ENCODE measurements at regions not wholly inside any gene's neighbourhood (a gene's known extent, or its start where the extent isn't known, plus 50 kb on each side); places are given as distances from the start of the nearest gene placed in this dataset.

DNA sequence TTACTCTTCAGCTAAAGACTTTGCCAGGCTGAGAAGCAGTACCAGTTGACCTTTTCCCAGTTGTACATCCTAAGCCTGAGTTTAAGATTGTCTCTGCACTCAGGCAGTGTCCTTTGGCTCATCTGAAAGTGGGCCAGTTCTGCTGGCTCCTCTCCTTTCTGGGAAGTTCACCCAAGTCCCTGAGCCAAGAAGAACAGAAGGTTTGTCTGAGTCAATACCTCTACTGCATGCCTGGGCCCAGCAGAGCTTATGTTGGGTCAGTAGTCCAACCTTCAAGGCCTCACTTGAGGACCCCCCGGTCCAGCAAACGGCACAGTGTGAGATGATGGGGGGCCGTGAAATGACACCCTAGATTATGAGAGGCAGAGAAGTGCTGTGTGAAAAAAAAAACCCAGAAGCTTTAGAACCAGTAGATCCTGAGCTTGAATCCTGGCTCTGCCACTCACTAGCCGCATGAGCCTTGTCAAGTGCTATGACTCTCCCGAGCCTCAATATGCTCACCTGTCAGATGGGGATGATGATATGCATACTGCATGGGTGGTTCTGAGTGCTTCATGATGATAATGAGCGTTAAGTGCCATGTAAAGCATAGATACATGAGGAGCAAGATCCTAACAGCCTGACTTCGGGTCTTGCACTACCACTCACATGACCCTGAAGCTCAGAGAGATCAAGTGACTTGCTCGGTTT, 156.0 kb downstream of the MACROH2A1 start:
- in situ Hi-C loops (cut with MboI; ENCODE audit: low sequenced_read_pairs) = no loop called here
- Histone ChIP-seq H3K4me1 (no peaks in the 10 kb centered on the region), H3K36me3 (replicated peaks) (no peaks in the 10 kb centered on the region), H3K27me3 (ENCODE audit: low read depth) (peaks cover 3% of the 10 kb centered on the region), H3K4me3 (no peak overlapping the region), H3K9me3 (no peaks in the 10 kb centered on the region)
- no peak for DNase-seq (ENCODE audit: low spot score in 2 of 2)

DNA sequence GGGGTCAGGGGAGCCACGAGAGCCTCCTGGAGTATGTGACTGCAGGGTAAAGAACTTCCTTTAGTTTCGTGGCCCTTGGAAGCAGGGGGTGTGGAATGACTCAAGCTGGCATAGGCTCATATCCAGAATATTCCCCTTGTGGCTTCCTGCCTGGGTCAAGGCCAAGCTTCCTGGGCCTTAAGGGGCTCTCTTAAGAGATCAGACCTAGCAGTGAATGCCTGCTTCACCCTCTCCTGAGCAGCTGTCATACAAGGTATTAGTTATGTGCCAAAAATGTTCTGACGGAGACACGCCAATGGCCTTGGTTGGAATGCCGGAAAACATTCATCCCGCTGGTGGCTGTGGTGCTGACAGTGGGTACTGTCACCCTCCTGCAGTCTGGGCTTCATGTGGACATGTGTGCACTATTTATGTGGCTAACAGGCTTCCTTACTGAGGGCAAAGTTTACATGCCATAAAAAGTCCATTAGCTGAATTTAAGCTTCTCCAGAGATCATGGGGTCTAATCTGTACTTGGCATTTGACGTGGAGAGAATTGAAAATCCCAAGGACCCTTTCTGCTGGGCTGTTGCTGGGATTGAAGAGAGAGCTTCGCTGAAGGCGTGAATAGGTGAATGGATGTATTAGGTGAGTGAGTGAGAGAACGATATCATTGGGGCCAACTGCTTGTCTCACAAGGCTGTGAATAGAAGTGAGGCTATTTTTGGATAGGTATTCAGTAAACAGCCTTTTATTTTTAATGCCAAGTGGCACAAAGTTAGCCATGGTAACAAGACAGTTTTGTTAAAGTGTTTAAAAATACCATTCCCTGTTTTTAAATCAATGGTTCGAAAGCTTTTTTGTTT, 156.8 kb downstream of the MACROH2A1 start:
- Histone ChIP-seq H3K36me3 (replicated peaks) (no peaks in the 10 kb centered on the region), H3K9me3 (no peaks in the 10 kb centered on the region), H3K4me1 (no peaks in the 10 kb centered on the region), H3K4me3 (no peak overlapping the region), H3K27me3 (ENCODE audit: low read depth) (peaks cover 11% of the 10 kb centered on the region)
- DNase-seq (ENCODE audit: low spot score in 2 of 2) = no peak
- in situ Hi-C loops (cut with MboI; ENCODE audit: low sequenced_read_pairs) = no loop called here

GRCh38 chr5:135241536-135241935, 157.5 kb downstream of the MACROH2A1 start:
- Histone ChIP-seq H3K4me1 (no peaks in the 10 kb centered on the region), H3K27me3 (ENCODE audit: low read depth) (peaks cover 12% of the 10 kb centered on the region), H3K4me3 (no peak overlapping the region), H3K36me3 (replicated peaks) (no peaks in the 10 kb centered on the region), H3K9me3 (no peaks in the 10 kb centered on the region)
- in situ Hi-C loops (cut with MboI; ENCODE audit: low sequenced_read_pairs) = no loop called here
- DNase-seq (ENCODE audit: low spot score in 2 of 2) = no peak

GRCh38 chr5:135240781-135241360, 158.2 kb downstream of the MACROH2A1 start:
- in situ Hi-C loops (cut with MboI; ENCODE audit: low sequenced_read_pairs) = no loop called here
- Histone ChIP-seq H3K27me3 (ENCODE audit: low read depth) (peaks cover 15% of the 10 kb centered on the region), H3K4me1 (no peaks in the 10 kb centered on the region), H3K4me3 (no peak overlapping the region), H3K36me3 (replicated peaks) (no peaks in the 10 kb centered on the region), H3K9me3 (no peaks in the 10 kb centered on the region)
- no peak for DNase-seq (ENCODE audit: low spot score in 2 of 2)

- H3K36me3 ChIP-seq (replicated peaks) = no peaks in the 10 kb centered on the region
- no peaks in the 10 kb centered on the region for H3K9me3 ChIP-seq
- no peaks in the 10 kb centered on the region for H3K4me1 ChIP-seq
- in situ Hi-C loops (cut with MboI; ENCODE audit: low sequenced_read_pairs) = no loop called here
- H3K4me3 ChIP-seq = no peak overlapping the region
- H3K27me3 ChIP-seq (ENCODE audit: low read depth) = peaks cover 21% of the 10 kb centered on the region
- no peak for DNase-seq (ENCODE audit: low spot score in 2 of 2)
These were observed 158.8 kb downstream of the MACROH2A1 start for GRCh38 chr5:135240283-135240633.

DNA sequence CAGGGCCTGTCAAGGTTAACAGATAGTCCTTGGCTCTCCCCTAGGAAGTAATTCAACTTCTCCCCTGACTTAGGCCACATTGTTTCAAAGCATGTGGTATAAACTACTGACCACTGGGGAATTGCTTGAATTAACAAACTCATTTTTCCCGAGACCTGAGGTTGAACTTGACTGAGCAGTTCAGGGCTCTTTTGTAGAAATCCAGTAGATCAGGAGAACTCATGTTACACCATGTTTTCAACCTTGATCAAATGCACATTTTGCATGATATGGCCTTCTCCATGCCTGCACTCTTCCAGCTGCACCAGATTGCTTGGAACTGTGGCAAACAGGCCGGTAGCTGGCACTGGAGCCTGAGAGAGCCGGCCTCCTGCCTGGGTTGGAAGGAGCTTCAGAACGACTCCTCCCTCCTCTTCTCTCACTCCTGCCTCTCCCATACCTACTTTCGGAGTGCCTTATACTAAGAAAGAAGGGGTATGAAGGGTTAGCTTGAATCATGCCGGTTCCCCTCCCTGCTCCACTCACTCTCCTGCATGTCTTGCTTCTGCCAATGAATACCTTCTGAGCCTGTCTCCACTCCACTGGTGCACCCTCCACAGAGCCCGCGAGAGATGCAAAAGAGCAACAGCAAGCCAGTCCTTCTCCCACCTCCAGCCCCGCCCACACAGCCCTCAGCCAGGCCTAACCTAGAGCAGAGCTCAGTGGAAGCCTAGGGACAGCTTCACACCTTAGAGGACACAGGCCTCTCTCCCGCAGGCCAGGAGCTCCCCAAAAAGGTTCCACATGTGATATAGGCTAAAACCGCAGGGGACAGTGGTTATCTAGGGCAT, 159.4 kb downstream of the MACROH2A1 start:
- in situ Hi-C loops (cut with MboI; ENCODE audit: low sequenced_read_pairs) = no loop called here
- H3K36me3 ChIP-seq (replicated peaks) = no peaks in the 10 kb centered on the region
- peaks cover 25% of the 10 kb centered on the region for H3K27me3 ChIP-seq (ENCODE audit: low read depth)
- H3K9me3 ChIP-seq = no peaks in the 10 kb centered on the region
- H3K4me3 ChIP-seq = no peak overlapping the region
- peak in 1 of 2 experiments; percentile 7 for DNase-seq (ENCODE audit: low spot score in 2 of 2)
- H3K4me1 ChIP-seq = no peaks in the 10 kb centered on the region

DNA sequence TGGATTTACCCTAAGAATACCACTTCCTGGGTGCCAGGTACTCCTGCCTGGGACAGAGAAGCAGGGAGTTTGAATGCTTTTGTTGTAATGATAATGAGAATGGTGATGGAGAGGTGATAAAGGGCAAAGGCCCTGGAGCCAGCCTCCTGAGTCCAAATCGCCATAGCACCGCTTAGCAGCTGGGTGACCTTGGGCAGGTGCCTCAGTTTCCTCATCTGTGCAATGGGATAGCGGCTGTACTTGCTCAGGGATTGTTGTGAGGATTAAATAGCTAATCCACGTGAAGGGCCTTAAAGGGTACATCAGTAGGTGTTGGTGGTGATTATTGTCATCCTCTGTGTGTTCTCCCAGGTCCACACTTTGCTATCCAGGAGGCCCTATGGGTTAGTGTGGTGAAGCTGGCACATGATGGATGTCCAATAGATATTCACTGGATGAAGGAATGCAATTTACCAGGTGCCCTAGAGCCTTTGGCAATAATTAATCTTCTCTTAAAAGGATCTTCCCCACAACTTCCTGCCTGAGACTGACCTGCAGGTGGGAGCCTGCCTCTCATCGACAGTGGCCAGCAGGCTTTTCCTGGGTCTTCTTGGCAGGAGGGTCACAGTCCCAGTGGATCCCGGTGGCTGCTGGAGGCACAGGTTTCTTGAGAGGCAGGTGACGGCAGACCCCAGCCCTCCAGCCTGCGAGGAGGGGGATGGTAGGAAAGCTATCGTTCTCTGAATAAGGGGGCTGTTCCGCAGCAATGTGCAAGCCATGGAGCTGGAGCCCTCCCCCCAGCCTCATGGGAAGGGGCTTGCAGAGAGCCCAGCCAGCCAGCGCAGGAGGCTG, 160.2 kb downstream of the MACROH2A1 start:
- Histone ChIP-seq H3K9me3 (no peaks in the 10 kb centered on the region), H3K4me1 (no peaks in the 10 kb centered on the region), H3K4me3 (no peak overlapping the region), H3K27me3 (ENCODE audit: low read depth) (peaks cover 28% of the 10 kb centered on the region), H3K36me3 (replicated peaks) (no peaks in the 10 kb centered on the region)
- DNase-seq (ENCODE audit: low spot score in 2 of 2) = no peak
- in situ Hi-C loops (cut with MboI; ENCODE audit: low sequenced_read_pairs) = no loop called here

DNA sequence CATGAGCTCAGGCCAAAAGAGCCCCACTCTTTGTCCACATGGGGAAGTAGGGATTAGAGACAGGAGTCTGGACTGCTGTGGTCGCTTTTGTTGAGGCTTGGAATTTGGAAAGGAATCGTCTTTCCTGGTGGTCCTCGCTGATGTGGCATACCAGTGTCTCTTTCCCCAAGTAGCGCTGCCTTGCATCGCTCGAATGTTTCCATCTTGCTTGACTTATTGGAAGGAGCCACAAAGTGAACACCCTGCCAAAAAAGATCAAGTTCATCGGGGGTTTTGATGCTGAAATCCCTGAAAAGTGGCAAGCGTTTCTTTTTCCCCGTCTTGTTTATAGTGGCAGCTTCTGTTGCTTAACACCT, 161.3 kb downstream of the MACROH2A1 start:
- Histone ChIP-seq H3K9me3 (no peaks in the 10 kb centered on the region), H3K27me3 (ENCODE audit: low read depth) (peaks cover 34% of the 10 kb centered on the region), H3K4me1 (no peaks in the 10 kb centered on the region), H3K36me3 (replicated peaks) (no peaks in the 10 kb centered on the region), H3K4me3 (no peak overlapping the region)
- DNase-seq (ENCODE audit: low spot score in 2 of 2) = no peak
- in situ Hi-C loops (cut with MboI; ENCODE audit: low sequenced_read_pairs) = no loop called here

GRCh38 chr5:135236908-135237747, 161.9 kb downstream of the MACROH2A1 start:
- Histone ChIP-seq H3K36me3 (replicated peaks) (no peaks in the 10 kb centered on the region), H3K27me3 (ENCODE audit: low read depth) (peaks cover 34% of the 10 kb centered on the region), H3K4me1 (no peaks in the 10 kb centered on the region), H3K9me3 (no peaks in the 10 kb centered on the region), H3K4me3 (no peak overlapping the region)
- peak in 1 of 2 experiments; percentile 6 for DNase-seq (ENCODE audit: low spot score in 2 of 2)
- in situ Hi-C loops (cut with MboI; ENCODE audit: low sequenced_read_pairs) = no loop called here

DNA sequence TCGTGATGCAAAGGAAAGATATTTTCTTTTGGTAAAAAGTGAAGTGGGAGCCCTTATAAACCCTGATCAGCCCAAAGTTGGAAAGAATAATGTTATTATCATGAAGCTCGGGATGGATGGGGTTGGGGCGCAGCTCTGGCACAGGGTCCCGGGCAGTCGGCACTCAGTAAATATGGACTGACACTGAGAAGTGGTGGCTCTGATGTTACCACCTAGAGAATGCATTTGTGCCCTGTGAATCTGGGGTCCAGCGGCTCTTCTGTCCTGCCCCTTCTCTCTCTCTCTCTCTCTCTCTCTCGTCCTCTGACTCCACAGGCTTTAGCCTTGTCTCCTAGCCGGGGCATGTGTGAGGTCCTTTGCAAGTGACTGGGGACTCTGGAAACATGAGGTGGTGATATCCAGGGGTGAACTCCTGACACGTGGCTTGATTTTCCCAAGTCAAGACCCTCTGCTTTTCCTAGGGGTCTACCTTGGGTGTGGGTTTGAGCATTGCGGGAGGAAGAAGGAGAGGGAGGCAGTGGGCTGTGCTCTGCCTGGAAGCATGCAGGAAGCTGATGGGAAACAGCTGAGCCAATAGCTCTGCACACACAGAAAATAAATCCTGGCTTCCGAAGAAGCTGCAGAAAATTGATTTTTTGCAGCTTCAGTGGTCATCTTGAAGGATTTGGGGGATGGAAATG, 162.7 kb downstream of the MACROH2A1 start:
- Histone ChIP-seq H3K9me3 (no peaks in the 10 kb centered on the region), H3K27me3 (ENCODE audit: low read depth) (peaks cover 34% of the 10 kb centered on the region), H3K4me1 (no peaks in the 10 kb centered on the region), H3K4me3 (no peak overlapping the region), H3K36me3 (replicated peaks) (no peaks in the 10 kb centered on the region)
- in situ Hi-C loops (cut with MboI; ENCODE audit: low sequenced_read_pairs) = no loop called here
- DNase-seq (ENCODE audit: low spot score in 2 of 2) = no peak

GRCh38 chr5:135235551-135236227, 163.3 kb downstream of the MACROH2A1 start:
- DNase-seq (ENCODE audit: low spot score in 2 of 2) = peak in 1 of 2 experiments; percentile 3
- H3K9me3 ChIP-seq = no peaks in the 10 kb centered on the region
- in situ Hi-C loops (cut with MboI; ENCODE audit: low sequenced_read_pairs) = no loop called here
- H3K4me1 ChIP-seq = no peaks in the 10 kb centered on the region
- no peaks in the 10 kb centered on the region for H3K36me3 ChIP-seq (replicated peaks)
- H3K4me3 ChIP-seq = no peak overlapping the region
- peaks cover 34% of the 10 kb centered on the region for H3K27me3 ChIP-seq (ENCODE audit: low read depth)
